ENCODE measurements at regions not wholly inside any gene's neighbourhood (a gene's known extent, or its start where the extent isn't known, plus 50 kb on each side); places are given as distances from the start of the nearest gene placed in this dataset.

GRCh38 chr9:117907420-117907819 is 203.2 kb downstream of the TLR4 start:
- peaks cover 0 to 28% (median 8%) of the 10 kb centered on the region in 12 donors for H3K9me3 ChIP-seq
- no peaks in the 10 kb centered on the region for H3K27me3 ChIP-seq
- ATAC-seq (no peak), DNase-seq (no peak)
- WGBS, 4 donors, result 37 to 59% (median 54%) methylated on average over 1 of the region's 1 CpG
- H3K4me1 ChIP-seq, result no peaks in the 10 kb centered on the region
- H3K4me3 ChIP-seq, result no peak overlapping the region
- H3K36me3 ChIP-seq, result no peaks in the 10 kb centered on the region
- intact Hi-C loops (cut with DNase I), result no loop called here
- H3K27ac ChIP-seq, result no peak overlapping the region
- TF ChIP-seq POLR2A (IDR thresholded peaks at IDR 0.05) (no peak), CTCF (IDR thresholded peaks at IDR 0.05) (no peak)

- no peaks in the 10 kb centered on the region for H3K4me1 ChIP-seq
- H3K27me3 ChIP-seq, result no peaks in the 10 kb centered on the region
- no peaks in the 10 kb centered on the region for H3K36me3 ChIP-seq
- ATAC-seq (no peak), DNase-seq (no peak)
- TF ChIP-seq CTCF (IDR thresholded peaks at IDR 0.05) (no peak), POLR2A (IDR thresholded peaks at IDR 0.05) (no peak)
- H3K9me3 ChIP-seq, result peaks cover 0 to 19% (median 5%) of the 10 kb centered on the region in 12 donors
- H3K27ac ChIP-seq, result no peak overlapping the region
- 82 to 85% (median 82%) methylated on average over 2 of the region's 2 CpGs for WGBS, 4 donors
- H3K4me3 ChIP-seq, result peak overlapping the region in 1 of 12 donors; percentile 7
- intact Hi-C loops (cut with DNase I), result loop anchor here in 1 of 10 donors (10.0 kb wide), 1 partner anchor 159 kb away; no protein-coding TSS in a partner anchor
Measured at GRCh38 chr9:117916291-117916690, 212.1 kb downstream of the TLR4 start.

GRCh38 chr9:117917873-117918272 is 213.7 kb downstream of the TLR4 start:
- Histone ChIP-seq H3K9me3 (peaks cover 0 to 3% (median 0%) of the 10 kb centered on the region in 12 donors), H3K4me3 (no peak overlapping the region), H3K4me1 (no peaks in the 10 kb centered on the region), H3K27ac (no peak overlapping the region), H3K27me3 (no peaks in the 10 kb centered on the region), H3K36me3 (no peaks in the 10 kb centered on the region)
- WGBS, 4 donors, result 47 to 60% (median 57%) methylated on average over 6 of the region's 6 CpGs
- intact Hi-C loops (cut with DNase I), result loop anchor here in 1 of 10 donors (10.0 kb wide), 1 partner anchor 157 kb away; no protein-coding TSS in a partner anchor
- DNase-seq (no peak), ATAC-seq (no peak)
- TF ChIP-seq CTCF (IDR thresholded peaks at IDR 0.05) (no peak), POLR2A (IDR thresholded peaks at IDR 0.05) (no peak)

- TF ChIP-seq CTCF (IDR thresholded peaks at IDR 0.05) (no peak), POLR2A (IDR thresholded peaks at IDR 0.05) (no peak)
- ATAC-seq (no peak), DNase-seq (no peak)
- intact Hi-C loops (cut with DNase I), result loop anchor here in 1 of 10 donors (10.0 kb wide), 1 partner anchor 155 kb away; no protein-coding TSS in a partner anchor
- Histone ChIP-seq H3K27me3 (no peaks in the 10 kb centered on the region), H3K4me3 (no peak overlapping the region), H3K9me3 (no peaks in the 10 kb centered on the region), H3K4me1 (no peaks in the 10 kb centered on the region), H3K27ac (no peak overlapping the region), H3K36me3 (no peaks in the 10 kb centered on the region)
- 62 to 78% (median 72%) methylated on average over 3 of the region's 3 CpGs for WGBS, 4 donors
Measured at GRCh38 chr9:117919538-117919937, 215.3 kb downstream of the TLR4 start.
